ENCODE measurements at regions not wholly inside any gene's neighbourhood (a gene's known extent, or its start where the extent isn't known, plus 50 kb on each side); places are given as distances from the start of the nearest gene placed in this dataset.

GRCh38 chrX:28042260-28042659, 61.0 kb upstream of the DCAF8L1 start:
- no peak for DNase-seq (ENCODE audit: low read depth in 2 of 2)

DNA sequence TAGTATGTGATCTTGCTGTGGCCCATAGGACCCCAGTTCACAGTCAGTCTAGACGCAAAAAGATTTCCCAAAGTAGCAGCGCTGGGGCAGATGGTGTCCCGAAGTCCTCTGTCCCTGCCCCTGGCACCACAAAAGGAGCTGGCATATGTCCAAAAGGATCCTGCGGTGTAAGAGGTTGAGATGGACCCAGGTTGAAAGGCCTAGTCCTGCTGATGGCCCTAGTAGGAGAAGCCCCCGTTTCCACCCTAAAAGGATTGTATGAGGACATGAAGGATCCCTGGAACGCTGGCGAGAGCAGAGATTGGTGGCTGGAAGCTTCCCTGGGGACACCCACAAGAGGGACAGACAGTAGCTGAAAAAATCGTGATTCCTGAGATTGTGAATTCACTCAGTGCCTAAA, 58.0 kb upstream of the DCAF8L1 start:
- DNase-seq (ENCODE audit: low read depth in 2 of 2) = no peak
